Epithelial cell of esophagus (primary cell): ENCODE measurements at regions not wholly inside any gene's neighbourhood (a gene's known extent, or its start where the extent isn't known, plus 50 kb on each side); places are given as distances from the start of the nearest gene placed in this dataset.

ENCODE experiments used
- DNase-seq: peaks from one replicate; pipeline ENCODE4 v3.0.0; 2010; ENCODE audit warnings: low read depth
- H3K4me3 ChIP-seq: 2 replicates; pipeline ENCODE4 v1.5.1; 2011; ENCODE audit warnings: mild to moderate bottlenecking, low read length, control low read depth
- TF ChIP-seq, protein P1 (sequence below): IDR thresholded peaks from 2 replicates; pipeline ENCODE4 v1.5.1; 2011; ENCODE audit warnings: low read depth, mild to moderate bottlenecking, low read length, control low read depth, inconsistent platforms; ENCODE audit not compliant: insufficient read depth; ENCODE audit errors: missing control alignments

DNA sequence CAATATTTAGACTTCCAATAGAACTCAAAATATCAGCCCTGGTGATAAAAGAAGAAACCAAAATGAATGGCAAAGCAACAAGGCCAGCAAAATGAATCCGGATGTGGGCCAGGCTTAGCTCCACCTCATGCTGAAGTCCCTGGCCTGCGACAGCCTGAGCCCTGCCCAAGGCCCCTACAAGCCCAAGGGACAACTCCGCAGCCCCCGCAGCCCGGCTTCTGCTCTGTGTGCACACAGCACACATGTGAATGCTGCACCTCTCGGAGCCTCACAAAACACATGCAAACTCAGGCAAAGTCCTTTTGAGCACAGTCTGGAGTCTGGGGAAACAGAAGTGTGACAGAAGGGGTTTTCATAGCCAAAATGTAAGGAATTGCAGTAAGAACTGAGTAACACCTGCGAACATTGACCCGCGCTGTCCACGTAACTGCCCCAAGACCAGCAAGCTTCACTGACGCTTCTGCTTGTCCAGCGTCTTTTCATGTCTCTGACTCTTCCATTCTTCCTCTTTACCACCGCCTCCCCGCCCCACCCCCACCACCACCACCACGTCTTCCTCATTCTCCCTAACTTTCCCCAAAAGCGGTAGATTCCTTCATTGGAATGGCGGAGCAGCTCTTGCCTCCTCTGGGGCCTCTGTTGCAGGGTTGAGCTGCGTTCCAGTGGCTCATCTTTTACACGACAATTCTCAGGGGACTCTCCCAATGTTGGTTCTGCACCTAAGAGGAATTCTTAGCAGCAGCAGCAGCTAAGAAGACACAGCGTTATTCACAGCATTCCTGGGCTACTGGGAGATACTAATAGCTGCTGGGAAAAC is 136.4 kb upstream of the COPS8 start:
- DNase-seq = no peak
- H3K4me3 ChIP-seq = no peak overlapping the region
- TF ChIP-seq, protein P1, sequence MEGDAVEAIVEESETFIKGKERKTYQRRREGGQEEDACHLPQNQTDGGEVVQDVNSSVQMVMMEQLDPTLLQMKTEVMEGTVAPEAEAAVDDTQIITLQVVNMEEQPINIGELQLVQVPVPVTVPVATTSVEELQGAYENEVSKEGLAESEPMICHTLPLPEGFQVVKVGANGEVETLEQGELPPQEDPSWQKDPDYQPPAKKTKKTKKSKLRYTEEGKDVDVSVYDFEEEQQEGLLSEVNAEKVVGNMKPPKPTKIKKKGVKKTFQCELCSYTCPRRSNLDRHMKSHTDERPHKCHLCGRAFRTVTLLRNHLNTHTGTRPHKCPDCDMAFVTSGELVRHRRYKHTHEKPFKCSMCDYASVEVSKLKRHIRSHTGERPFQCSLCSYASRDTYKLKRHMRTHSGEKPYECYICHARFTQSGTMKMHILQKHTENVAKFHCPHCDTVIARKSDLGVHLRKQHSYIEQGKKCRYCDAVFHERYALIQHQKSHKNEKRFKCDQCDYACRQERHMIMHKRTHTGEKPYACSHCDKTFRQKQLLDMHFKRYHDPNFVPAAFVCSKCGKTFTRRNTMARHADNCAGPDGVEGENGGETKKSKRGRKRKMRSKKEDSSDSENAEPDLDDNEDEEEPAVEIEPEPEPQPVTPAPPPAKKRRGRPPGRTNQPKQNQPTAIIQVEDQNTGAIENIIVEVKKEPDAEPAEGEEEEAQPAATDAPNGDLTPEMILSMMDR = no peak

DNA sequence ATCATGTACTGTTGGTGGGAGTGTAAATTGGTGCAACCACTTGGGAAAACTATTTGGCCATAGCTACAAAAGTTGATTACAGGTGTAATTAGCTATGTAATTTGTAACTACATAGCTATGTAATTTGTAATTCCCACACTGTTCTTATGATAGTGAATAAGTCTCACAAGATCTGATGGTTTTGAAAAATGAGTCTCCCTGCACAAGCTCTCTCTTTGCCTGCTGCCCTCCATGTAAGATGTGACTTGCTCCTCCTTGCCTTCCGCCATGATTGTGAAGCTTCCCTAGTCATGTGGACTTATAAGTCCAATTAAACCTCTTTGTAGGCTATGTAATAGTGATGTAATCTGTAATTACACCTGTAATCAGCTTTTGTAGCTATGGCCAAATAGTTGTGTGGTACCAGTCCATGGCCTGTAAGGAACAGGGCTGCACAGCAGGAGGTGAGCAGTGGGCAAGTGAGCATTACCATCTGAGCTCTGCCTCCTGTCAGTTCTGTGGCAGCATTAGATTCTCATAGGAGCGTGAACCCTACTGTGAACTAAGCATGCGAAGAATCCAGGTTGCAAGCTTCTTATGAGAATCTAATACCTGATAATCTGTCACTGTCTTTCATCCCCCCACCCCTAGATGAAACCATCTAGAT is 133.7 kb upstream of the COPS8 start:
- no peak for DNase-seq
- H3K4me3 ChIP-seq = no peak overlapping the region
- TF ChIP-seq, protein P1 = no peak

DNA sequence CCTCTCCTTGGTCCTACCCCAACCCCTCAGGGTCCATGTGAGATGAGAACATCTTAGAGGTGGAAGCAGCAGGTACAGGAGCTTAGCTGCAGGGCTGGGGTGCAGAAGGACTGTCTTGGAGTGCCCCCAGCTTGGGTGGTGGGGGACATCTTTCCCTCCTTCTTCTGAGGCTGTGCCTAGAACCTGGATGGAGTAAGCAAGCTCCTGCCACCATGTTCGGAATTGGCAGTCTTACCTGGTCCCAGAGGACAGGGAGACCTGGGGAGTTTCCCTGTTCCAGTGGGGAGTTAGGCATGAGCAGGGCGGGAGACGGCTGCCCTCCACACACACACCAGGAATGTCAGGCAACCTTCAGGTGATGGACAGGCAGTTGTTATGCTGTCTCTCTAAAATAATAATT is 131.0 kb upstream of the COPS8 start:
- H3K4me3 ChIP-seq = no peak overlapping the region
- TF ChIP-seq, protein P1 = no peak
- no peak for DNase-seq

DNA sequence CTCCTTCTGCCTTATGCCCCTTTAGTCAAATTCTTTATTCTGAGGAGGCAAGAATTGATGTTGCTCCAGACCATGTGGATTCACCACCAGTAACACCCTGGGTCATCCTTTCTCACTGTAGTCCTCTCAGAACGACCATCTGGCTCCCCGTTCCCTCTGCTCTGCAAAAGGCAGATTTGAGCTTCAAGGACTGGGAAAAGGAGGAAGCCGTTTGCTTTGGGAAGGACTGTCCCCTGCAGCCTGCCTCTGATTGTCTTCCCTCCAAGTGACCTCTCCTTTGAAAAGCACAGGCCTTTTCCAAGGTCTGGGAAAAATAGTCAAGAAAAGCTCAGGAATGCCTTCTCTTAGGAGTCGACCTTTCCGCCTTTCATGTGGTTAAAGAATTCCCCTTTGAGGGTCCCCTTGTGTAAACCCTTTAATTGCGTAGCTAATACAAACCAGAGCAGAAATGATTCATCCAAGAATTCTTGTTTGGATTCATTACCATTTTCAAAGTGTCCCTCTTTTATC is 130.1 kb upstream of the COPS8 start:
- H3K4me3 ChIP-seq = no peak overlapping the region
- DNase-seq = no peak
- TF ChIP-seq, protein P1 = no peak

DNA sequence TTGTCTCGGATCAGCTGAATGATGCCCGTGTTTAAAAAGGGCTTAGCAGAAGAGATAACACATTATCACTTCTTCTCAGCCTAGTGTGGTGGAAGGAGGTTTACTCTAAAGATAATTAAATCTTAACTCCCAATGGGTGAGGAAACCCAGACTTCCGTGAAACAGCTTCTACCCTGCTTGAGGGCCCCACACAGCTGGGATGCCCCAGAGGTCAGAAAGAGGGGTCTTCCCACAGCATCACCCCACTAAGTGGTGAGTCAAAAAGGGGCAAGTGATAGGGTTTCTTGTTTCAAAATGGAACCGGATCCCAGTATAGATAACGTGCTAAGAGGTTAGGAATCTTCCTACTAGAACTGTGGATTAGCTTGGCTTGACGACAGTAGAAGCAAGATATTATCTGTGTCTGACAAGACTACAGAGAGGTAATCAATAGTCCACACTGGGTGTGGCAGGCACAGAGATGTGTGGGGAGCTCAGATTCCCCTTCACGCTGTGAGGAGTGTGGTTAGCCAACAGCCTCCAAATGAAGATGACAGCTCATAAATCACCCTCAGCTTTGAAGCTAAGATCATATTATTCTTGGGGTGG is 129.6 kb upstream of the COPS8 start:
- DNase-seq = no peak
- TF ChIP-seq, protein P1 = no peak
- no peak overlapping the region for H3K4me3 ChIP-seq

DNA sequence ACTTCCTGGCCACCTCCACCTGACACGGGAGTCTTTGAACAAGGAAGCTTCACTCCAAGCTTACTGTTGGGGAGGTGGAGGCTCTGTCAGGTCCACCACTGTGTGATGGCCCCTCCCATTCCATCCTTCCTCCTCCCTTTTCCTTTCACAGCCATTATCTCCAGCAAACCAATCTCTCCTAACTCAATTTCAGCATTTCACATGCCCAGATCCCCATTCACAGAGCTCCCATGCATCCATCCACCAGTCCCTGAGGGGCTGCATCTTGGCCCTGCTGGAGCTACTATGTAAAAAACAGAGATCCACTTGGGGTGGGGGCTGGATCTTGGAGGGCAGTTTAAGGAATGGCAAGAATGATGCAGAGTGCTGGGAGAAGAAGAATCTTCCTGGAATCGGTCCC is 129.0 kb upstream of the COPS8 start:
- no peak overlapping the region for H3K4me3 ChIP-seq
- TF ChIP-seq, protein P1 = no peak
- DNase-seq = no peak
